Heart right ventricle (tissue), 16 donors: ENCODE measurements at regions not wholly inside any gene's neighbourhood (a gene's known extent, or its start where the extent isn't known, plus 50 kb on each side); places are given as distances from the start of the nearest gene placed in this dataset.

Experiments used
- ATAC-seq, 8 donors: fragments of 200-7000 bp; cut with Tn5 transposase; one replicate each; pipeline ENCODE4 v1.9.1; 2020; ENCODE audit warnings: mild to moderate bottlenecking in 8 of 8, moderate library complexity in 8 of 8, moderate number of reproducible peaks in 1 of 8
- DNase-seq, 2 donors: peaks; one replicate each; pipeline ENCODE4 v3.0.0-alpha.2; 2020
- H3K27ac ChIP-seq, 10 donors: fragments of 200-600 bp; sonication (generic) in 2 of 10; one replicate each; pipeline versions ENCODE4 v1.5.0 to v1.8.0; 2020 to 2022; ENCODE audit warnings: mild to moderate bottlenecking in 3 of 10
- H3K27me3 ChIP-seq, 7 donors: fragments of 200-600 bp; one replicate each; pipeline ENCODE4 v1.8.0; 2021 to 2022; ENCODE audit warnings: mild to moderate bottlenecking in 2 of 7
- H3K36me3 ChIP-seq, 9 donors: fragments of 200-600 bp; sonication (generic) in 1 of 9; one replicate each; pipeline versions ENCODE4 v1.5.0 to v1.8.0; 2020 to 2022; ENCODE audit warnings: mild to moderate bottlenecking in 2 of 9
- H3K4me1 ChIP-seq, 9 donors: fragments of 200-600 bp; sonication (generic) in 1 of 9; one replicate each; pipeline versions ENCODE4 v1.5.0 to v1.8.0; 2020 to 2022; ENCODE audit warnings: mild to moderate bottlenecking in 4 of 9
- H3K4me3 ChIP-seq, 10 donors: fragments of 200-600 bp; sonication (generic) in 2 of 10; one replicate each; pipeline versions ENCODE4 v1.5.0 to v1.8.0; 2020 to 2022; ENCODE audit warnings: mild to moderate bottlenecking in 7 of 10, moderate library complexity in 2 of 10
- H3K9me3 ChIP-seq, 11 donors: fragments of 200-600 bp in 10 of 11; sonication (generic) in 2 of 11; one replicate each; pipeline versions ENCODE4 v1.5.0 to v1.8.0; 2013 to 2022; ENCODE audit warnings: mild to moderate bottlenecking in 2 of 11, control low read depth in 1 of 11, moderate library complexity in 1 of 11
- WGBS, 2 donors: extraction: QIAGEN DNeasy Blood & Tissue Kit; methylation state at CpG; one replicate each; pipeline ENCODE4 v1.1.7; 2013; ENCODE audit warnings: inconsistent platforms in 1 of 2; 5-methylcytosine and 5-hydroxymethylcytosine counted together
- intact Hi-C, 10 donors: fragments of 100-400 bp; cut with DNase I; formaldehyde crosslinking; loops; one replicate each; pipeline versions ENCODE4 v1.11.1 to v1.14.2; 2022
- TF ChIP-seq, protein P1 (sequence below), 9 donors: fragments of 200-600 bp; sonication (generic) in 2 of 9; IDR thresholded peaks; one replicate each; pipeline versions ENCODE4 v1.5.0 to v1.8.0; 2021 to 2022; ENCODE audit warnings: antibody characterized with exemption in 9 of 9, mild to moderate bottlenecking in 5 of 9, moderate library complexity in 1 of 9
- donor health status: Arrhythmogenic right ventricular cardiomyopathy.
- donor health status: ischemic (EF 13 %, LVEDD 7.1; RV severe dilation, severe dysfunction).
- donor health status: healthy with polysubstance abuse.
- donor health status: DM: no; HTN: yes; CAD: no.
- donor health status: DM: no; HTN: no; CAD: no.
- donor health status: ischemic (EF 25% LVEDD 6.9; RV normal size, moderate dysfunction).
- donor health status: ischemic (EF 25% LVEDD 5.7; RV mildly dilated, moderate dysfunction).
- donor health status: healthy.
- donor health status: DM: yes; HTN: yes; CAD: no.
- donor health status: Ischemic cardiomyopathy.
- donor health status: ischemic (EF 35%, LVEDD 5.7; RV mildly dilated, moderate dysfunction).
- donor health status: nonischemic (EF 11% LVEDD 7.7; RV severe dilation, severe dysfunction).
- donor health status: DM: yes; HTN: yes; CAD: no.
- donor health status: PGD.
- donor health status: ischemic (EF 29% LVEDD 5.4; RV normal size, mild dysfunction).
- donor health status: nonischemic (EF 23%, LVEDD 6.1; RV moderate dilation, normal function).

DNA sequence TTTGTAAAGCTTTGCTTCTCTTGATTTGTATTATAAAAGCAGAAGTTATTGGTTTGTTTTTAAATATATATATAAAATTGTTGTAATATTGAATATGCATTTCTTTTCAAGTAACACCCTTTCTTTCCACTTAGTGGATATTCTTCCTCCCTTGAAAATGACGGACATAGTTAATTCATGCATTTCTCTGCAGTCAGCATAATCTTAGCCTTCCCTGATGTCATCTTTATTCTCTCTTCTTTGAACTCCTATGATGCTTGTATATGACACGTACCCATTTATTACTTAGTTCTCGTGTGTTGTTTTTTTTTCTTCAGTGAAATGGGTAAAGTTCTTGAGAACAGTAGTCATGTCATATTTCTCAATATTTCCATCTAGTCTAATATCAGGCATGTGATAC is 191.2 kb downstream of the MDFIC start:
- TF ChIP-seq, protein P1, sequence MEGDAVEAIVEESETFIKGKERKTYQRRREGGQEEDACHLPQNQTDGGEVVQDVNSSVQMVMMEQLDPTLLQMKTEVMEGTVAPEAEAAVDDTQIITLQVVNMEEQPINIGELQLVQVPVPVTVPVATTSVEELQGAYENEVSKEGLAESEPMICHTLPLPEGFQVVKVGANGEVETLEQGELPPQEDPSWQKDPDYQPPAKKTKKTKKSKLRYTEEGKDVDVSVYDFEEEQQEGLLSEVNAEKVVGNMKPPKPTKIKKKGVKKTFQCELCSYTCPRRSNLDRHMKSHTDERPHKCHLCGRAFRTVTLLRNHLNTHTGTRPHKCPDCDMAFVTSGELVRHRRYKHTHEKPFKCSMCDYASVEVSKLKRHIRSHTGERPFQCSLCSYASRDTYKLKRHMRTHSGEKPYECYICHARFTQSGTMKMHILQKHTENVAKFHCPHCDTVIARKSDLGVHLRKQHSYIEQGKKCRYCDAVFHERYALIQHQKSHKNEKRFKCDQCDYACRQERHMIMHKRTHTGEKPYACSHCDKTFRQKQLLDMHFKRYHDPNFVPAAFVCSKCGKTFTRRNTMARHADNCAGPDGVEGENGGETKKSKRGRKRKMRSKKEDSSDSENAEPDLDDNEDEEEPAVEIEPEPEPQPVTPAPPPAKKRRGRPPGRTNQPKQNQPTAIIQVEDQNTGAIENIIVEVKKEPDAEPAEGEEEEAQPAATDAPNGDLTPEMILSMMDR (IDR thresholded peaks at IDR 0.05): no peak
- Histone ChIP-seq H3K9me3 (no peaks in the 10 kb centered on the region), H3K4me1 (no peaks in the 10 kb centered on the region), H3K27ac (no peak overlapping the region), H3K27me3 (no peaks in the 10 kb centered on the region), H3K36me3 (no peaks in the 10 kb centered on the region), H3K4me3 (no peak overlapping the region)
- ATAC-seq (no peak), DNase-seq (no peak)
- 97% methylated on average over 3 of the region's 3 CpGs for WGBS, 2 donors
- intact Hi-C loops: no loop called here

DNA sequence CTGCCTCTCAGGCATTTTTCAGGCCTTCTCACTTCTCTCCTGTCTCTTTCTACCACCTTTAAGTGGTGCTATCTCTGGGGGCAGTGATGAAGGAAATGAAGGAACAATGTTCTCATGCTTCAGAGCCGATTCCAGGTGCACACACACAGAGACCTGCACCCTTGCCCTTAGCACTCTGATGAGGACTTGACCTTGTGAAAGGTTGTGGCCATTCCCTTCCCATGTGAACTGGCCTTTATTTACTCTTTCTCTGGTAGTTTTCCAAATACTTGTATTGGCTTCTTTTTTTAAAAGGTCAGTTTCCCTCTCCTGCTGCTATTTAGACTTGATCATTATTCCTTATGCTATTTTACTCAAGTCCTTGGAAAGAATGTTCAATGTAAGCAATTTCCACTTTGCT is 188.6 kb downstream of the MDFIC start:
- H3K36me3 ChIP-seq: no peaks in the 10 kb centered on the region
- no peak for ATAC-seq
- no peak for DNase-seq
- WGBS, 2 donors: 58 to 67% methylated on average over 1 of the region's 1 CpG
- intact Hi-C loops: no loop called here
- H3K27ac ChIP-seq: no peak overlapping the region
- H3K4me1 ChIP-seq: no peaks in the 10 kb centered on the region
- H3K4me3 ChIP-seq: no peak overlapping the region
- no peaks in the 10 kb centered on the region for H3K27me3 ChIP-seq
- TF ChIP-seq, protein P1 (IDR thresholded peaks at IDR 0.05): no peak
- no peaks in the 10 kb centered on the region for H3K9me3 ChIP-seq

DNA sequence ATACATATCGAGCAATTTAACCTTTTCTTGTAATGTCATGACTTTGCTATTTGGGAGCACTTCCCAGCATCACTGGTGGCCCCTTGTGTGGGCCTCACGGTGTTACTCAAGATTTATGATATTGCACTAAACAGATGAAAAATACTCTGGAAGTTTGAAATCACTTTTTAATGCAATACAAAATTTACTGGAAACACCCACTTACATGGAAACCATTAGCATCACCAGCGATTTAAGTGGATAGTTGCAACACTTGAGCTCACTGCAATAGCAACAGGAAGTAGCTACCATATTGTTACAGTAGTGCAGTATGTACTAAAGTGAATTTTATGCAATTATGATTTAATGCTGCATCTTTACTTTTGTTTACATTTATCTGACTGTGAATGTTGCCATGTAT is 184.4 kb downstream of the MDFIC start:
- H3K4me1 ChIP-seq: no peaks in the 10 kb centered on the region
- no peaks in the 10 kb centered on the region for H3K27me3 ChIP-seq
- H3K9me3 ChIP-seq: no peaks in the 10 kb centered on the region
- H3K4me3 ChIP-seq: no peak overlapping the region
- DNase-seq (no peak), ATAC-seq (no peak)
- intact Hi-C loops: no loop called here
- no peak overlapping the region for H3K27ac ChIP-seq
- TF ChIP-seq, protein P1 (IDR thresholded peaks at IDR 0.05): no peak
- H3K36me3 ChIP-seq: no peaks in the 10 kb centered on the region
- 92 to 96% methylated on average over 3 of the region's 3 CpGs for WGBS, 2 donors

DNA sequence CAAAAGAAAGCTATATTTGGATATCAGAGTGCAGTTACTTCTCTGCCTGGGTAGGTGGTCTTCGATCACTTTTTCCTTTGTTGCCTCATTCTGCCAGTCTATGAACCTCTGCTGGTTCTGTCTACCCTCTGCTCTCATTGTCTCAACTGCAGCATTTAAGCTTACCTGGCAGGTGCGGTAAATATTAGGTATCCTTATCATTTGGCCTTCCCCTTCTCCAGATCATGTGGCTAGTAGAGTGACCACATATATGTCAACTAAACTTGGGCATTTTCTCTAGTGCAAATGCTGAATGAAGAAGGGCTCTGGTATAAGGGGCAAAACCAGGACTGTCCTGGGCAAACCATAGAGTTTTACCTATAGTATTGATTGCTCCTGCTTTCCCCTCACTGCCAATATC is 180.8 kb downstream of the MDFIC start:
- TF ChIP-seq, protein P1 (IDR thresholded peaks at IDR 0.05): no peak
- Histone ChIP-seq H3K27me3 (no peaks in the 10 kb centered on the region), H3K4me3 (no peak overlapping the region), H3K27ac (no peak overlapping the region), H3K36me3 (no peaks in the 10 kb centered on the region), H3K4me1 (no peaks in the 10 kb centered on the region), H3K9me3 (no peaks in the 10 kb centered on the region)
- DNase-seq (no peak), ATAC-seq (no peak)
- WGBS, 2 donors: 97 to 98% methylated on average over 2 of the region's 2 CpGs
- intact Hi-C loops: no loop called here

DNA sequence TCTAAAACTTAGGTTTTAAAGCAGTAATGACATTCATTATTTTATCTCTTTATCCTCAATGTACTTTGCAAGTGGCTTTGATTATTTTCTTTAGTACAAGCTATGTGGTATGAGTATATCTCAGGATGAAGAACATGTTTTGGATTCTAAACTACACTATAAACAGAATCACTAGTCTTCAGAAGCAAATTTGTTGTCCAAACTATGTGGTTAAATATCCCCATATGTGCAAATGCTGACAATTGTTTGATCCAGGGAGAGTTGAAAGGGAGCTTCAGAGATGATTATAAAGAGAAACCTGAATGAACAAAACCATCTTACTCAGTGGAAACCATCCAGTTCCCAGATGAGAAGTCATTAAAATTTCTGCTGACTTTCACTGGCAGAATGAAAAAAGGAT is 179.3 kb downstream of the MDFIC start:
- H3K4me3 ChIP-seq: no peak overlapping the region
- DNase-seq: no peak
- intact Hi-C loops: no loop called here
- H3K9me3 ChIP-seq: no peaks in the 10 kb centered on the region
- peaks cover 0 to 2% (median 0%) of the 10 kb centered on the region in 9 donors for H3K4me1 ChIP-seq
- TF ChIP-seq, protein P1 (IDR thresholded peaks at IDR 0.05): no peak
- H3K27me3 ChIP-seq: no peaks in the 10 kb centered on the region
- no peak for ATAC-seq
- H3K27ac ChIP-seq: no peak overlapping the region
- H3K36me3 ChIP-seq: no peaks in the 10 kb centered on the region
